ENCODE measurements at regions not wholly inside any gene's neighbourhood (a gene's known extent, or its start where the extent isn't known, plus 50 kb on each side); places are given as distances from the start of the nearest gene placed in this dataset.

- no peak overlapping the region for H3K4me2 ChIP-seq (ENCODE audit: low read length)
- no peak for TF ChIP-seq EZH2 (IDR thresholded peaks at IDR 0.05; ENCODE audit: borderline replicate concordance, low read length)
- TF ChIP-seq CTCF (IDR thresholded peaks at IDR 0.05; ENCODE audit: low read length): no peak
- no peaks in the 10 kb centered on the region for H3K9me2 ChIP-seq (ENCODE audit: low read depth, low read length)
- H3K9me3 ChIP-seq (ENCODE audit: low read length): no peaks in the 10 kb centered on the region
- no peak overlapping the region for H3K4me3 ChIP-seq (ENCODE audit: low read depth, low read length, poor library complexity, severe bottlenecking)
- no peaks in the 10 kb centered on the region for H3F3A ChIP-seq (ENCODE audit: insufficient read depth, low read length)
- H3K79me2 ChIP-seq (ENCODE audit: insufficient read depth, low read length): no peaks in the 10 kb centered on the region
- H3K27ac ChIP-seq (ENCODE audit: low read depth, low read length, poor library complexity, severe bottlenecking): no peak overlapping the region
- no peaks in the 10 kb centered on the region for H3K36me3 ChIP-seq (ENCODE audit: insufficient read depth, low read length)
- no peaks in the 10 kb centered on the region for H3K27me3 ChIP-seq (ENCODE audit: insufficient read depth, low read length)
- H4K20me1 ChIP-seq (ENCODE audit: insufficient read depth, low read length): no peaks in the 10 kb centered on the region
- H3K9ac ChIP-seq (ENCODE audit: low read length): no peak overlapping the region
- H2AFZ ChIP-seq (ENCODE audit: low read length): no peak overlapping the region
- no peaks in the 10 kb centered on the region for H3K4me1 ChIP-seq (ENCODE audit: insufficient read depth, low read length, severe bottlenecking)
Observed at GRCh38 chr2:37457401-37457901, 113.0 kb downstream of the QPCT start.

GRCh38 chr2:37458133-37458532, 113.7 kb downstream of the QPCT start:
- no peaks in the 10 kb centered on the region for H3F3A ChIP-seq (ENCODE audit: insufficient read depth, low read length)
- no peak for TF ChIP-seq CTCF (IDR thresholded peaks at IDR 0.05; ENCODE audit: low read length)
- TF ChIP-seq EZH2 (IDR thresholded peaks at IDR 0.05; ENCODE audit: borderline replicate concordance, low read length): no peak
- no peaks in the 10 kb centered on the region for H3K79me2 ChIP-seq (ENCODE audit: insufficient read depth, low read length)
- H3K9me3 ChIP-seq (ENCODE audit: low read length): no peaks in the 10 kb centered on the region
- no peaks in the 10 kb centered on the region for H3K36me3 ChIP-seq (ENCODE audit: insufficient read depth, low read length)
- no peak overlapping the region for H2AFZ ChIP-seq (ENCODE audit: low read length)
- H3K27me3 ChIP-seq (ENCODE audit: insufficient read depth, low read length): no peaks in the 10 kb centered on the region
- no peaks in the 10 kb centered on the region for H3K9me2 ChIP-seq (ENCODE audit: low read depth, low read length)
- H3K4me1 ChIP-seq (ENCODE audit: insufficient read depth, low read length, severe bottlenecking): no peaks in the 10 kb centered on the region
- no peaks in the 10 kb centered on the region for H4K20me1 ChIP-seq (ENCODE audit: insufficient read depth, low read length)
- no peak overlapping the region for H3K4me2 ChIP-seq (ENCODE audit: low read length)
- H3K4me3 ChIP-seq (ENCODE audit: low read depth, low read length, poor library complexity, severe bottlenecking): no peak overlapping the region
- H3K9ac ChIP-seq (ENCODE audit: low read length): no peak overlapping the region
- no peak overlapping the region for H3K27ac ChIP-seq (ENCODE audit: low read depth, low read length, poor library complexity, severe bottlenecking)

GRCh38 chr2:37459095-37459981, 114.9 kb downstream of the QPCT start:
- Histone ChIP-seq H3K4me3 (ENCODE audit: low read depth, low read length, poor library complexity, severe bottlenecking) (no peak overlapping the region), H3F3A (ENCODE audit: insufficient read depth, low read length) (no peaks in the 10 kb centered on the region), H3K27me3 (ENCODE audit: insufficient read depth, low read length) (no peaks in the 10 kb centered on the region), H3K9me3 (ENCODE audit: low read length) (no peaks in the 10 kb centered on the region), H3K9ac (ENCODE audit: low read length) (no peak overlapping the region), H3K4me2 (ENCODE audit: low read length) (no peak overlapping the region), H3K79me2 (ENCODE audit: insufficient read depth, low read length) (no peaks in the 10 kb centered on the region), H2AFZ (ENCODE audit: low read length) (no peak overlapping the region), H3K27ac (ENCODE audit: low read depth, low read length, poor library complexity, severe bottlenecking) (no peak overlapping the region), H3K9me2 (ENCODE audit: low read depth, low read length) (no peaks in the 10 kb centered on the region), H3K4me1 (ENCODE audit: insufficient read depth, low read length, severe bottlenecking) (no peaks in the 10 kb centered on the region), H3K36me3 (ENCODE audit: insufficient read depth, low read length) (no peaks in the 10 kb centered on the region), H4K20me1 (ENCODE audit: insufficient read depth, low read length) (no peaks in the 10 kb centered on the region)
- no peak for TF ChIP-seq CTCF (IDR thresholded peaks at IDR 0.05; ENCODE audit: low read length)
- TF ChIP-seq EZH2 (IDR thresholded peaks at IDR 0.05; ENCODE audit: borderline replicate concordance, low read length): no peak
